SU-DHL-6 (cell line): ENCODE measurements at regions not wholly inside any gene's neighbourhood (a gene's known extent, or its start where the extent isn't known, plus 50 kb on each side); places are given as distances from the start of the nearest gene placed in this dataset.
A peak's percentile ranks its signal among the peaks of the same experiment; 100 is the strongest.

Experiments
- H2AFZ ChIP-seq: fragments of 200-600 bp; sonication (generic); 2 replicates; pipeline ENCODE4 v1.6.1; 2014; ENCODE audit warnings: low read depth, mild to moderate bottlenecking, moderate library complexity, mixed read lengths, antibody characterized with exemption, low read length; ENCODE audit not compliant: severe bottlenecking
- H3F3A ChIP-seq: fragments of 200-600 bp; shearing (Covaris generic); 2 replicates; pipeline ENCODE4 v1.6.0; 2016; ENCODE audit warnings: antibody characterized with exemption, mild to moderate bottlenecking; ENCODE audit not compliant: insufficient read depth
- H3K27ac ChIP-seq: fragments of 200-600 bp; sonication (generic); 2 replicates; pipeline ENCODE4 v1.5.1; 2016; ENCODE audit warnings: low read depth, mild to moderate bottlenecking, low read length, moderate library complexity, mixed read lengths
- H3K27me3 ChIP-seq: fragments of 200-600 bp; sonication (generic), shearing (Covaris generic); 2 replicates; pipeline ENCODE4 v1.6.0; 2014; ENCODE audit warnings: mild to moderate bottlenecking, low read length
- H3K36me3 ChIP-seq: fragments of 200-600 bp; sonication (generic); 2 replicates; pipeline ENCODE4 v1.6.1; 2014; ENCODE audit warnings: mild to moderate bottlenecking, low read length, mixed read lengths
- H3K4me2 ChIP-seq: fragments of 300-600, 200-600 bp; shearing (Covaris generic), sonication (generic); 2 replicates; pipeline ENCODE4 v1.6.0; 2014; ENCODE audit warnings: low read length, low read depth, mild to moderate bottlenecking; ENCODE audit not compliant: poor library complexity, severe bottlenecking
- H3K4me3 ChIP-seq: fragments of 200-600 bp; sonication (generic); 2 replicates; pipeline ENCODE4 v1.5.1; 2014; ENCODE audit warnings: antibody characterized with exemption, low read length, mild to moderate bottlenecking, mixed read lengths; ENCODE audit not compliant: insufficient read depth, poor library complexity, severe bottlenecking
- H3K79me2 ChIP-seq: fragments of 200-600 bp; sonication (generic); 2 replicates; pipeline ENCODE4 v1.6.1; 2014; ENCODE audit warnings: mild to moderate bottlenecking, low read length, moderate library complexity; ENCODE audit not compliant: insufficient read depth
- H3K9ac ChIP-seq: fragments of 200-600 bp; sonication (generic); 2 replicates; pipeline ENCODE4 v1.7.0; 2014; ENCODE audit warnings: mild to moderate bottlenecking, low read length
- H3K9me2 ChIP-seq: fragments of 200-600 bp; sonication (generic); replicated peaks from 2 replicates; pipeline ENCODE4 v1.6.1; 2014; ENCODE audit warnings: low read length; ENCODE audit not compliant: insufficient read depth
- H3K9me3 ChIP-seq: fragments of 200-600 bp; sonication (generic); 2 replicates; pipeline ENCODE4 v1.6.1; 2014; ENCODE audit warnings: low read length, mixed read lengths; ENCODE audit not compliant: insufficient read depth
- H4K20me1 ChIP-seq: fragments of 200-600 bp; sonication (generic); 2 replicates; pipeline ENCODE4 v1.6.1; 2014; ENCODE audit warnings: low read depth, mild to moderate bottlenecking, antibody characterized with exemption, low read length, moderate library complexity, mixed read lengths
- CTCF ChIP-seq: fragments of 200-600 bp; sonication (generic); IDR thresholded peaks from one replicate; pipeline ENCODE4 v1.5.1; 2017; ENCODE audit warnings: antibody characterized with exemption, mild to moderate bottlenecking, low read length, moderate library complexity; ENCODE audit not compliant: insufficient read depth, poor library complexity, severe bottlenecking
- EZH2phosphoT487 ChIP-seq: fragments of 200-600 bp; sonication (generic), shearing (Covaris generic); conservative IDR thresholded peaks from 2 replicates; pipeline ENCODE4 v1.6.1; 2018; ENCODE audit warnings: mild to moderate bottlenecking, antibody characterized with exemption, low read length, moderate library complexity, mixed read lengths

GRCh38 chr6:134373993-134374392 lies 56.1 kb upstream of the SGK1 start:
- no peak for TF ChIP-seq CTCF
- TF ChIP-seq EZH2phosphoT487: no peak
- Histone ChIP-seq H2AFZ (no peak overlapping the region), H3K4me3 (no peak overlapping the region), H3K27me3 (no peaks in the 10 kb centered on the region), H3K9ac (no peak overlapping the region), H3K4me2 (no peak overlapping the region), H3K9me2 (no peaks in the 10 kb centered on the region), H3K9me3 (no peaks in the 10 kb centered on the region), H3K27ac (no peak overlapping the region), H3K79me2 (no peaks in the 10 kb centered on the region), H3F3A (no peaks in the 10 kb centered on the region), H4K20me1 (no peaks in the 10 kb centered on the region), H3K36me3 (no peaks in the 10 kb centered on the region)

- TF ChIP-seq CTCF: no peak
- no peak for TF ChIP-seq EZH2phosphoT487
- Histone ChIP-seq H3K9ac (no peak overlapping the region), H3K79me2 (no peaks in the 10 kb centered on the region), H4K20me1 (no peaks in the 10 kb centered on the region), H3K9me3 (no peaks in the 10 kb centered on the region), H3K36me3 (no peaks in the 10 kb centered on the region), H3K27me3 (no peaks in the 10 kb centered on the region), H3F3A (no peaks in the 10 kb centered on the region), H2AFZ (no peak overlapping the region), H3K4me3 (no peak overlapping the region), H3K27ac (no peak overlapping the region), H3K9me2 (no peaks in the 10 kb centered on the region), H3K4me2 (peak overlapping the region; percentile 37)
Measured at GRCh38 chr6:134373282-134373922, 55.5 kb upstream of the SGK1 start.

GRCh38 chr6:134372603-134373281 lies 54.8 kb upstream of the SGK1 start:
- H3K9me2 ChIP-seq: no peaks in the 10 kb centered on the region
- H3F3A ChIP-seq: no peaks in the 10 kb centered on the region
- no peak overlapping the region for H3K4me3 ChIP-seq
- H3K27me3 ChIP-seq: no peaks in the 10 kb centered on the region
- H3K36me3 ChIP-seq: no peaks in the 10 kb centered on the region
- no peaks in the 10 kb centered on the region for H3K79me2 ChIP-seq
- no peak overlapping the region for H2AFZ ChIP-seq
- no peak overlapping the region for H3K27ac ChIP-seq
- TF ChIP-seq EZH2phosphoT487: no peak
- no peak for TF ChIP-seq CTCF
- H3K9ac ChIP-seq: no peak overlapping the region
- H4K20me1 ChIP-seq: no peaks in the 10 kb centered on the region
- peak overlapping the region; percentile 37 for H3K4me2 ChIP-seq
- H3K9me3 ChIP-seq: no peaks in the 10 kb centered on the region
